ENCODE measurements at regions not wholly inside any gene's neighbourhood (a gene's known extent, or its start where the extent isn't known, plus 50 kb on each side); places are given as distances from the start of the nearest gene placed in this dataset.

GRCh38 chr3:13234666-13235065, 161.4 kb upstream of the IQSEC1 start:
- H3K14ac ChIP-seq (replicated peaks; ENCODE audit: low read depth, low read length), result no peak overlapping the region

More at GRCh38 chr3:13234666-13235065, 161.4 kb upstream of the IQSEC1 start:
- no peak overlapping the region for H2BK120ac ChIP-seq (ENCODE audit: low read depth, low read length)
- H3K4me3 ChIP-seq (ENCODE audit: insufficient read depth, low read depth, low read length), result no peak overlapping the region
- ChIA-PET POLR2A (ENCODE audit: unreplicated experiment) (no interaction called here), CTCF (no interaction called here)
- H3K4me1 ChIP-seq (ENCODE audit: control insufficient read depth, insufficient read depth, low read length), result no peaks in the 10 kb centered on the region
- no peaks in the 10 kb centered on the region for H3K9me1 ChIP-seq (ENCODE audit: insufficient read depth, low read length)
- no peak overlapping the region for H4K91ac ChIP-seq (ENCODE audit: insufficient read depth, low read depth, low read length)
- TF ChIP-seq POLR2A (IDR thresholded peaks at IDR 0.05; ENCODE audit: low read depth, low read length) (no peak), RCOR1 (IDR thresholded peaks at IDR 0.05; ENCODE audit: insufficient replicate concordance, low read length) (no peak), SMC3 (IDR thresholded peaks at IDR 0.05; ENCODE audit: low read depth, low read length) (no peak), NFE2L2 (IDR thresholded peaks at IDR 0.05; ENCODE audit: low read depth, low read length) (no peak), FOS (IDR thresholded peaks at IDR 0.05; ENCODE audit: low read depth, low read length) (no peak), RFX5 (IDR thresholded peaks at IDR 0.05; ENCODE audit: low read depth, low read length) (no peak), CHD1 (IDR thresholded peaks at IDR 0.05; ENCODE audit: low read depth, low read length) (no peak)
- ATAC-seq (ENCODE audit: low read depth) (no peak), DNase-seq (no peak)
- no peaks in the 10 kb centered on the region for H4K20me1 ChIP-seq (ENCODE audit: insufficient read depth, low read length)
- no peak overlapping the region for H2BK5ac ChIP-seq (ENCODE audit: low read depth, low read length, poor library complexity, severe bottlenecking)
- no peak overlapping the region for H2BK15ac ChIP-seq (ENCODE audit: low read depth, low read length)
- H3K27ac ChIP-seq (ENCODE audit: insufficient read depth, low read length), result no peak overlapping the region
- H3K4me2 ChIP-seq (ENCODE audit: low read depth, low read length), result no peak overlapping the region
- no peak overlapping the region for H3K56ac ChIP-seq (ENCODE audit: extremely low read depth, insufficient read depth, low read length)
- no peaks in the 10 kb centered on the region for H3K9me3 ChIP-seq (ENCODE audit: control insufficient read depth, insufficient read depth, low read length)
- intact Hi-C loops (cut with micrococcal nuclease) (no loop called here), dilution Hi-C loops (cut with HindIII; ENCODE audit: low sequenced_read_pairs, unreplicated experiment) (no loop called here), in situ Hi-C loops (cut with MboI; ENCODE audit: low sequenced_read_pairs) (no loop called here)
- H3K36me3 ChIP-seq (ENCODE audit: control insufficient read depth, insufficient read depth, low read length), result no peaks in the 10 kb centered on the region
- H2AK9ac ChIP-seq (replicated peaks; ENCODE audit: low read depth, low read length, poor library complexity), result no peak overlapping the region
- BruUV-seq (replicated peaks), result no TSS peak
- H3K18ac ChIP-seq (ENCODE audit: low read depth, low read length), result no peak overlapping the region
- no peak overlapping the region for H2AK5ac ChIP-seq (ENCODE audit: low read depth, low read length)
- no peak overlapping the region for H4K5ac ChIP-seq (ENCODE audit: low read depth, low read length)
- H3K79me1 ChIP-seq (ENCODE audit: low read depth in 1 of 2, low read length in 2 of 2), result no peaks in the 10 kb centered on the region
- no peak overlapping the region for H4K8ac ChIP-seq (ENCODE audit: low read depth in 2 of 2, low read length in 2 of 2)
- H2BK20ac ChIP-seq (ENCODE audit: low read depth, low read length), result no peak overlapping the region
- H3K23ac ChIP-seq (ENCODE audit: low read depth, low read length), result no peak overlapping the region
- no peak overlapping the region for H3K4ac ChIP-seq (ENCODE audit: low read depth, low read length)
- H3K9ac ChIP-seq (ENCODE audit: low read depth, low read length), result no peak overlapping the region
- H2AFZ ChIP-seq (replicated peaks; ENCODE audit: low read length, poor library complexity), result no peak overlapping the region
- WGBS, 2 experiments (ENCODE audit: extremely low coverage in 2 of 2, insufficient read length in 1 of 2), result 0% methylated on average over 4 of the region's 9 CpGs; no CpG with 5 or more reads in 1 of the 2 experiments
- H3K27me3 ChIP-seq (ENCODE audit: control insufficient read depth, insufficient read depth, low read length), result peaks cover 31% of the 10 kb centered on the region
